Cardiac muscle cell (in vitro differentiated cells and primary cell): ENCODE measurements at regions not wholly inside any gene's neighbourhood (a gene's known extent, or its start where the extent isn't known, plus 50 kb on each side); places are given as distances from the start of the nearest gene placed in this dataset.

Source experiments
- DNase-seq, 2 donors: peaks; one replicate each; pipeline versions ENCODE4 v3.0.0 to v3.0.0-alpha.2; 2010 to 2017; ENCODE audit warnings: low read depth in 1 of 2, low spot score in 1 of 2
- H3K27ac ChIP-seq: fragments of 200-600 bp; sonication (generic); 2 replicates; pipeline ENCODE4 v1.5.1; 2016
- H3K27me3 ChIP-seq: fragments of 200-600 bp; sonication (generic); 2 replicates; pipeline ENCODE4 v1.6.0; 2016; ENCODE audit warnings: control low read depth
- H3K36me3 ChIP-seq: fragments of 200-600 bp; sonication (generic); 2 replicates; pipeline ENCODE4 v1.5.1; 2016; ENCODE audit warnings: control low read depth
- H3K4me1 ChIP-seq: fragments of 200-600 bp; sonication (generic); 2 replicates; pipeline ENCODE4 v1.8.1; 2017; ENCODE audit warnings: low read depth, mild to moderate bottlenecking, mixed run types
- H3K4me3 ChIP-seq: fragments of 200-600 bp; sonication (generic); 2 replicates; pipeline ENCODE4 v1.5.1; 2016; ENCODE audit warnings: mild to moderate bottlenecking
- H3K9me3 ChIP-seq: fragments of 200-600 bp; sonication (generic); 2 replicates; pipeline ENCODE4 v1.5.1; 2017; ENCODE audit warnings: low read depth, mild to moderate bottlenecking, control low read depth
- CTCF ChIP-seq: IDR thresholded peaks from 2 replicates; pipeline ENCODE4 v1.5.1; 2012; ENCODE audit warnings: low read depth, mild to moderate bottlenecking, low read length

GRCh38 chr4:132056496-132056895 is 1092.6 kb upstream of the PCDH10 start:
- TF ChIP-seq CTCF, result no peak
- Histone ChIP-seq H3K4me1 (no peaks in the 10 kb centered on the region), H3K4me3 (no peak overlapping the region), H3K9me3 (no peaks in the 10 kb centered on the region), H3K27me3 (no peaks in the 10 kb centered on the region), H3K27ac (no peak overlapping the region), H3K36me3 (no peaks in the 10 kb centered on the region)
- peak in 1 of 2 donors; percentile 36 for DNase-seq

GRCh38 chr4:132059227-132059626 is 1089.9 kb upstream of the PCDH10 start:
- no peaks in the 10 kb centered on the region for H3K9me3 ChIP-seq
- no peak for TF ChIP-seq CTCF
- no peak for DNase-seq
- no peak overlapping the region for H3K4me3 ChIP-seq
- H3K27me3 ChIP-seq, result no peaks in the 10 kb centered on the region
- H3K36me3 ChIP-seq, result no peaks in the 10 kb centered on the region
- no peaks in the 10 kb centered on the region for H3K4me1 ChIP-seq
- no peak overlapping the region for H3K27ac ChIP-seq

GRCh38 chr4:132062611-132063239 is 1086.4 kb upstream of the PCDH10 start:
- no peak for TF ChIP-seq CTCF
- Histone ChIP-seq H3K27me3 (no peaks in the 10 kb centered on the region), H3K9me3 (no peaks in the 10 kb centered on the region), H3K4me1 (no peaks in the 10 kb centered on the region), H3K4me3 (no peak overlapping the region), H3K36me3 (no peaks in the 10 kb centered on the region), H3K27ac (no peak overlapping the region)
- no peak for DNase-seq

GRCh38 chr4:132063829-132064228 is 1085.3 kb upstream of the PCDH10 start:
- no peak for TF ChIP-seq CTCF
- H3K4me1 ChIP-seq, result no peaks in the 10 kb centered on the region
- H3K9me3 ChIP-seq, result no peaks in the 10 kb centered on the region
- no peaks in the 10 kb centered on the region for H3K36me3 ChIP-seq
- H3K27me3 ChIP-seq, result no peaks in the 10 kb centered on the region
- H3K4me3 ChIP-seq, result no peak overlapping the region
- H3K27ac ChIP-seq, result no peak overlapping the region
- DNase-seq, result peak in 1 of 2 donors; percentile 90

- DNase-seq, result no peak
These were observed 1083.1 kb upstream of the PCDH10 start for GRCh38 chr4:132065940-132066495.

More at GRCh38 chr4:132065940-132066495, 1083.1 kb upstream of the PCDH10 start:
- Histone ChIP-seq H3K4me1 (no peaks in the 10 kb centered on the region), H3K36me3 (no peaks in the 10 kb centered on the region), H3K27ac (no peak overlapping the region), H3K9me3 (no peaks in the 10 kb centered on the region), H3K4me3 (no peak overlapping the region), H3K27me3 (no peaks in the 10 kb centered on the region)
- TF ChIP-seq CTCF, result no peak
